D721Med (cell line): ENCODE measurements at regions not wholly inside any gene's neighbourhood (a gene's known extent, or its start where the extent isn't known, plus 50 kb on each side); places are given as distances from the start of the nearest gene placed in this dataset.

Experiments
- DNase-seq: peaks from one replicate; pipeline ENCODE4 v3.0.0; 2011; ENCODE audit warnings: low spot score; ENCODE audit not compliant: insufficient read length
- FAIRE-seq: peaks from 2 replicates; lab custom pipeline; 2011; peaks lifted over from hg19 to GRCh38; lab: Jason Lieb, UNC
- TF ChIP-seq, protein P1 (sequence below): IDR thresholded peaks from 2 replicates; pipeline ENCODE4 v1.5.1; 2012; ENCODE audit warnings: mild to moderate bottlenecking, control low read depth; ENCODE audit not compliant: insufficient read depth; ENCODE audit errors: missing control alignments

GRCh38 chr6:51249798-51250197 lies 431.1 kb downstream of the TFAP2B start:
- no peak for DNase-seq
- no peak for FAIRE-seq
- TF ChIP-seq, protein P1, sequence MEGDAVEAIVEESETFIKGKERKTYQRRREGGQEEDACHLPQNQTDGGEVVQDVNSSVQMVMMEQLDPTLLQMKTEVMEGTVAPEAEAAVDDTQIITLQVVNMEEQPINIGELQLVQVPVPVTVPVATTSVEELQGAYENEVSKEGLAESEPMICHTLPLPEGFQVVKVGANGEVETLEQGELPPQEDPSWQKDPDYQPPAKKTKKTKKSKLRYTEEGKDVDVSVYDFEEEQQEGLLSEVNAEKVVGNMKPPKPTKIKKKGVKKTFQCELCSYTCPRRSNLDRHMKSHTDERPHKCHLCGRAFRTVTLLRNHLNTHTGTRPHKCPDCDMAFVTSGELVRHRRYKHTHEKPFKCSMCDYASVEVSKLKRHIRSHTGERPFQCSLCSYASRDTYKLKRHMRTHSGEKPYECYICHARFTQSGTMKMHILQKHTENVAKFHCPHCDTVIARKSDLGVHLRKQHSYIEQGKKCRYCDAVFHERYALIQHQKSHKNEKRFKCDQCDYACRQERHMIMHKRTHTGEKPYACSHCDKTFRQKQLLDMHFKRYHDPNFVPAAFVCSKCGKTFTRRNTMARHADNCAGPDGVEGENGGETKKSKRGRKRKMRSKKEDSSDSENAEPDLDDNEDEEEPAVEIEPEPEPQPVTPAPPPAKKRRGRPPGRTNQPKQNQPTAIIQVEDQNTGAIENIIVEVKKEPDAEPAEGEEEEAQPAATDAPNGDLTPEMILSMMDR: no peak

GRCh38 chr6:51250317-51250716 lies 431.6 kb downstream of the TFAP2B start:
- TF ChIP-seq, protein P1: no peak
- DNase-seq (no peak), FAIRE-seq (no peak)

DNA sequence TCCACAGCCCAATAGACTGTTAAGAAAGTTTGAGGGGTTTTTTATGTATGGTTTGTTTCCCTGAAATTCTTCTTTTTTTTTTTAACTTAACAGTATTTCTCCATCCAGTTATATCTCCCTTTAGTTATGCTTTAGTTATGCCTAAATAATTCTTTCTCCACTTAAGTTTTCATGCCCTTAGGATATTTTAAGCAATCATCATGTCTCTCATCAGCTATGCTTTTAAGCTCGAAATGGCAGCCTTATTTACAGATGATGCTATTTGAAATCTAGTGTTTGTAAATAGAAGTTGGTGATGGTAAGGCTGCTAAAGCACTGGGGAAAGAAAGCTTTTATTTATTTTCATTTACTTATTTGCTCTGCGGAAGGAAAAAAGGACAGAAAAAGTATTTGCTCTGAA lies 439.3 kb downstream of the TFAP2B start:
- no peak for FAIRE-seq
- DNase-seq: no peak
- TF ChIP-seq, protein P1: no peak

DNA sequence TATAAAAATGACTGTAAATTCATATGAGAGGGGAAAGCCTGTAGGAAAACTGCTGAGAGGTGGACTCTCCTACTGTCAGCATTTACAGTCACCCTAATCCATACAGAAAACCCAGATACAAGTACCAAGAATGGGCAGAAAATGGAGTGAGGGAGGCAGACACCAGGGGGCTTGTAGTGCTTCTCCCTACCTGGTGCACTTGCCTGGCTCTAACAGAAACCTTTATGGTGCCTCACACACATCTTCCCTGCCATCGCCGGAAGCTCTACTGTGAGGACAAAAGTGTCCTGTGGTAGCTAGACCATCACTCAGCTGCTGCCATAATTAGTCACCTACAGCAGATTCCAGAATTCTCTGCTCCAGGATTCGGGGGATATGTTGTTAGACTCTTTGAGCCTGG lies 441.3 kb downstream of the TFAP2B start:
- DNase-seq (no peak), FAIRE-seq (no peak)
- TF ChIP-seq, protein P1: no peak

GRCh38 chr6:51261691-51262090 lies 443.0 kb downstream of the TFAP2B start:
- DNase-seq (no peak), FAIRE-seq (no peak)
- TF ChIP-seq, protein P1: no peak

- no peak for FAIRE-seq
- TF ChIP-seq, protein P1: no peak
- DNase-seq: no peak
Observed at GRCh38 chr6:51265426-51265825, 446.8 kb downstream of the TFAP2B start.

GRCh38 chr6:51266604-51267003 lies 447.9 kb downstream of the TFAP2B start:
- TF ChIP-seq, protein P1: no peak
- no peak for DNase-seq
- no peak for FAIRE-seq
